Activated naive CD4-positive, alpha-beta T cell treated with Interleukin-2 at 50 U/mL for 16 hours (primary cell): ENCODE measurements at regions not wholly inside any gene's neighbourhood (a gene's known extent, or its start where the extent isn't known, plus 50 kb on each side); places are given as distances from the start of the nearest gene placed in this dataset.

Experiments
- DNase-seq: peaks from one replicate; pipeline ENCODE4 v3.0.0-alpha.2; 2020

DNA sequence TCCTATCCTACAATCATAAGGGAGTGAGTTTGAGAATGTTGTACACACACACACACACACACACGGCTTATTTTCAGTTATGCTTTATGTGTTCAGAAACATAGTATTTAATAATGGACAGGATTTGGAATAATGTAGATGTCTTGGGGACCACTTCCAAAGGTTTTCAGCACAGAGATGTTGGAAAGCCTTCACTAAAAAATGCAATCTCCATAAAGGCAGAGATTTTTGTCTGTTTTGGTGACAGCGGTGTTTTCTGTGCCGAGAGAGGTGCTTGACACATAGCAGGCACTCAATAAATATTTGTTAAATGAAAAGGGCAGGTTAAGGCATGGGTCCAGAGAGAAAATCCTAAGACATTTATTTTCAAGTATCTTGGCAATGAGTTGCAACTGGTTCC lies 428.2 kb upstream of the RGMA start:
- DNase-seq, result no peak

GRCh38 chr15:93515256-93516051 lies 426.4 kb upstream of the RGMA start:
- no peak for DNase-seq

DNA sequence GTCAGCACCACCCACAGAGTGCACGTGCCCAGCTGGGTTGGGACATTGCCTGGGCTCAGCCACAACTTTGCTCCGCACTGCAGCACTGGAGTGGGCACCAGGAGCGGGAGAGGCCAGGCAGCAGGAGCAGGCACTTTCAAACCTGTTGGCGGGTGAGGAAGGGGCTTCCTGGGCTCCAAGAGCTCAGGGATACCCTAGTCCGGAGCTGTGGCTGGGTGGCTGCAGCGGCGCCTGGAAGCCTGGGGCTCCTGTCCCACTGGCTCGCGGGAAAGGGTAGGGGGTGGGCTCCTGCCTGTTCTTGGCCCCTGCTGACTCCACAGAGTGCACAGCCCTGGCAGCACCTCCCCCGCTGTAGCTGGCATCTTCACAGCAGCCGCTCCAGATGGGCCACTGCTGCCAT lies 417.6 kb upstream of the RGMA start:
- DNase-seq, result no peak

- no peak for DNase-seq
Measured at GRCh38 chr15:93505506-93505905, 416.5 kb upstream of the RGMA start.

DNA sequence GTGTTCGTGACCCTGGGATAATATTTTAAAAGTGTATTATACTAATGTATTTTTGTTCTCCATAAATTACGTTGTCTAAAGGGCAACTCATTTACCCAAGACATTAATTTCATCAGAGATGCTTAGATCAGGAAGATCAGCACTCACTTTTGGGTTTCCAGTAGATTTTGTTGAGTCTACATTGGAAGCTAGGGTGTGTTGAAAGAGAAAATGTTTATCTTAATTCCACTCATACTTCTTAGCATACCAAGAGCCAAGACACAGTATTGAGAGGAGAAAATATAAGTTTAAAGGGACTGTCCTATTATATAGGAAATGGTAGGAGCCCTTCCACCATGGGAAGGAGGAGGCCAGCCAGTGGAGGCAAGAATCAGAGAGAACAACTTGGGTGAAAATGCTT lies 412.9 kb upstream of the RGMA start:
- no peak for DNase-seq

GRCh38 chr15:93500155-93500554 lies 411.1 kb upstream of the RGMA start:
- DNase-seq, result no peak

DNA sequence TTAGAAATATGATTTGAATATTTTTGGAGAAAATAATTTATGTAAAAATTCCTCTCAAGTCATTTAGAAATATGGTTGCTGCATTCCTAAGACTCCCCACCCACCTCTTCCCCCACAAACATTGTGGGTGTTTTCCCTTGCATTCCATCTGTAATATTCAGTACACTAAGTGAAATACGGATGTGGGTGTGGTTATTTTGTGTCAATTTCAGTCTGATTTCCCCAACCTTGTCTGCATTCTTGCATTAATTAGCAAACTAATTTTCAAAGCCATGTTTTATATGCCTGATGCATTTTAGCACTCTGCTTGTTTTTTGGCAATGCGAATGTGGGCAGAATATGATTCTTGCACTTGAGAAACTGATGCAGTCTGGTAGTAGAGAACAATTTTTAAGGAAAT lies 408.3 kb upstream of the RGMA start:
- no peak for DNase-seq

DNA sequence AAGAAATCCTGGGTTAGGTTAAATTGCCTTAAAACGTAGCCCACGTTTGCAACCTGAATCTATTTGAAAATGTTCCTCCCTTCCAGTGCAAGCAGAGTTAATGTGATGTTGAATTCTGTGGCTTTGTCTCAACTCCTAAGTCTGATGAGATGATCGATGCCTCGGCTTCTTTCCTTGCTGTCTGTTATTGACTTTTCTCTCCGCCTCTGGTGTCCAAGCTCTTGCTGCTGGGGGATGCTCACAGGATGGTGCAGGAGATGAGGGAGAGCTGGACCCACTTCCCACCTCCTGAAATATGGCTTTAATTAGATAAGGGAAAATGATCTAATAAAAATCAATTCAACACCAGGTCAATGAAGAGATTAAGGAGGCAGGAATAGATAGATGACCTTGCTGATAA lies 407.9 kb upstream of the RGMA start:
- DNase-seq, result no peak

DNA sequence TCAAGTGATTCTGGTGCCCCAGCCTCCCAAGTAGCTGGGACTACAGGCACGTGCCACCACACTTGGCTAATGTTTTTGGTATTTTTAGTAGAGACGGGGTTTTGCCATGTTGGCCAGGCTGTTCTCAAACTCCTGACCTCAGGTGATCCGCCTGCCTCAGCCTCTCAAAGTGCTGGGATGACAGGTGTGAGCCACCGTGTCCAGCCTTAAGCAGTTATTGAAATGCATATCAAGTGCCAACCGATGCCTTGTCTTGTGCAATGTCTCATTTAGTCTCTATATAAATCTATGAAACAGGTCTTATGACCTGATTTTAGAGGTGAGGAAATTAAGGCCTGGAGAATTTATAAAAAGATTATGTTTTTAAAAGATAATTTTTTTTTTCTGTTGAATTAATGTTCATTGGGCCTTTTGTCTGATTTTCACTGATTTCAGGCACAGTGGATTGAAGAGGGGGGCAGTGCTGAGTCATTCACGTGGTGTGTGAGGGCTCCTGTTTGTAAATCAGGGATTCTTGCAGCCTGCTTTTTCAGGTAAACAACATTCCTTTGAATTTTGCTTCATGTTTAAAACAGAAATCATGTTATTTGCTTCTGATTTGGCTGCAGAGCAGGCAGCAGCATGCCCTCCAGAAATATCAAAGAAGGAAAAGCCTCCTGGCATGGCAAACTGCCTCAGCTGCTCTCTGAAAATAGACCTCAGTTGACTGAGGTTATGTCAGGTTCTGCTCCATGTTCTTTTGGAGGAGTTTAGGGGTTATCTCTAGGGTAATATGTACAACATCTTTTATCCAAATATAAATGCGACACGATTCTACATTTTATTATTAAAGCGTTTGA lies 407.0 kb upstream of the RGMA start:
- no peak for DNase-seq

DNA sequence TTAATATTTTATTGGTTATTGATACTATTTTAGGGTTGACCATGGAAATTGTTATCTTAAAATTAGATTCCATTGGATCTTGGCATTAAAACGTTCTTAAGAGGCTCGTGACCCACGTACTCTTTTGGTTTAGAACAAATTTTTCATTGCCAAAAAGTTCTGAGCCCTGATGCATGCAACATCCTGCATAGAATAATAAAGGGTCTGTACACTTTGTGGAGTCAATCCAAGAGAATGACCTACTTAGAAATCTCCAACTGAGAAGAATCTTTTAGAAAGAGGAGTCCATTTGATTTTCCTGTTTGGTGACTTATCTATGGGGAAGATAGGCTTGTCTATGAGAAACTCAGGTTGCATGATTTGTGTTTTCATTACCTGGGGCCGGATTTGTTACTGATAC lies 404.2 kb upstream of the RGMA start:
- no peak for DNase-seq

- DNase-seq, result no peak
Measured at GRCh38 chr15:93491291-93491690, 402.3 kb upstream of the RGMA start.

GRCh38 chr15:93488296-93488713 lies 399.3 kb upstream of the RGMA start:
- DNase-seq, result no peak

DNA sequence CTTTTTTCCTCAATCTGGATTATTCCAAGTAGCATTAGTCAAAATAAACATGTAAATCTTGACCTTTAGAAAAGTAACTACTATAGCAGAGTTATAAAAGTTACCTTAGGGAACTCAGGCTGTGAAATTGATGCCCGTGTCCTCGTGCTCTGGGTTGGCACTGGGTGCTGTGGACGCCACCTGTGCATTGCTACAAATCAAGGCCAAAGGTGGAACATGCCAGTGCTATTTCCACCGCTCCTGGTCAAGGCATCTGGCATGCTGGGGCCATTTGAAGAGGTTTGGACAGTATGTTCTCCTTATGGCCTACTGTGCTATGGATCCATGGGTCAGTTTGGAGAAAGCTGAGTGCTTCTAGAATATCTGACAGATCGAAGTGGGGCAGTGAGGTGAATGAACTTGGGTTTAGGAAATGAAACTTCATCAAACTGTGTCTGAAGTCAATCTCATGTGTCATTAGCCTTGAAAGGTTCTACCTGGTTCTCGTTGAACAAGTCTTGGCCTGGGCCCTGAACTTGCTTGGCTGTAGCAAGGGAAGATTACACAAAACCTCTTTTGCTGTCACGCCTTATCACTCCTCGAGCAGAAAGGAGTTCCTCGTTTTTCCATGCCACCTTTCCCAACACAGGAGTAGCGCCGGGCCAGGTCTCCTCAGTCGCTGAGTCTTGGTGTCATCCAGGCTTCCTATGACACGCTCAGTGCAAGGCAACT lies 397.6 kb upstream of the RGMA start:
- DNase-seq, result no peak

DNA sequence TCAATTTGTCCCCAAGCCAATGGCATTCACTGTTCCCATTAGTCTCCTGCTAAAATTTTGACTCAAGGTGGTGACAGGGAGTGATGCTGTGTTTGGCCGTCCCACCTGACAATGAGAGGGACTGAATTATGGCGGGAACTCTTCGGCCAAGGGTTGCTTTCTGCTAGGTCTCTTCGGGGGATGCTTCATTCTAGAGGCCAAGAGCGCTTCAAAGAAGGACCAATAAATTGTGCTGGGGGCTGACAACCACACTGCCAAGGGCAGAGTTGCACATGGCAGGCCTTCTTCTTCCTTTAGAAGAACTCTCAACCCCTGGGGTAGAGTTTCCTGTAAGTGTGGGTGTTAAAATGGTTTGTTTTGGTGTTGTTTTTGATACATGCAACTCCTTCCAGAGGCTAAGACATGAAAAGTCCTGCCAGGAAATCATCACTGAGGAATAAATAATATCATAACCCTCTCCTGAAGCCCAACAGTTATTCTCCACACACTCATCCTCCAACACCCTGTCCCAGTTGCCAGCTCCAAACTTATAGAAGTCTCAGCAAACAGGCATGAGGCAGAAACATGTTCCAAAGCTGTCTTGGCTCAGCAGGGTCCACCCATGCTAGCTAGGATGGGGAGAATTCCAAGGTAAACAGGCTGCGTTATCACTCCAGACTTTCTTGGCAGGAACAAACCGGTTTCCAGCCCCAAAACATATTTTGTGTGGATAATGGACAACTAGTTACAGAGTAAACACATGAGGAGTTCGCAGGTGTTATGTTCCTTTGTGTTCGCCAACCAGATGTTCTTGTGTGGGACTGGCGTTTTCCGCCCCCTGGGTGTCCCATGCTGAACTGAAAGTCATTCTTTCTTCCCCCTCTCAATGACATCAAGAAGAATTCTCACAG lies 396.7 kb upstream of the RGMA start:
- DNase-seq, result no peak

DNA sequence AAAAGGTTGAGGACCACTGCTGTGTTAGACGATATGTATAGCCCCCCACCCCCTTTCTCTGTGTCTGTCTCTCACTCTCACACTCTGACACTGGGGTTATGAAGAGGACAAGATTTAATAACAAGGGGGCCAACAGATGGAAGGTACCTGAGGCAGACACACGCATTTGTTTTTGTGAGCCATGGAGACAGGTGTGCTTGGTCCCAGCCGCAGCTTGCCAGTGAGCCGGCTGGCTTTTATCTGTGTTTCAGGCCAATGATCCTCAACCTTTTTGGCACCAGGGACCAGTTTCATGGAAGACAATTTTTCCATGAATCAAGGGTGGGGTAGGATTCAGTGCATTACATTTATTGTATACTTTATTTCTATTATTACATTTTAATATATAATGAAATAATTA lies 394.9 kb upstream of the RGMA start:
- DNase-seq, result no peak

DNA sequence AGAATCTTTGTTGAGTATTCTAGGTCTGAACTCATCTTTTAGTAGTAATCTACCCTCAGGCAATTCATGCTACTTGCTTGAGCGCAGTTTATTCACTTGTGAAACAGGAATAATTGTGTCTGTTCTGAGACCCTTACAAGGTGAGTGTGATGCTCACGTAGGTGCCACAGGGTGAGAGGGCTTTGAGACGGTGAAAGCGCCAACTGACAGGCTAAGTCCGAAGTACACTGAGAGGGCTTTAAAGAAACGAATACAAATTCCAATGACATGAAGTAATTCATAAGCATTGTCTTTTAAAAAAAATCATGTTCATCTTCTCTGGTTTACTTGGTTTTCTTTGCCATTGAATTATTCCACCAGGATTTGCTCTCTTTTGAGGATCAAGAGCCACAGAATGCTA lies 393.7 kb upstream of the RGMA start:
- DNase-seq, result no peak

DNA sequence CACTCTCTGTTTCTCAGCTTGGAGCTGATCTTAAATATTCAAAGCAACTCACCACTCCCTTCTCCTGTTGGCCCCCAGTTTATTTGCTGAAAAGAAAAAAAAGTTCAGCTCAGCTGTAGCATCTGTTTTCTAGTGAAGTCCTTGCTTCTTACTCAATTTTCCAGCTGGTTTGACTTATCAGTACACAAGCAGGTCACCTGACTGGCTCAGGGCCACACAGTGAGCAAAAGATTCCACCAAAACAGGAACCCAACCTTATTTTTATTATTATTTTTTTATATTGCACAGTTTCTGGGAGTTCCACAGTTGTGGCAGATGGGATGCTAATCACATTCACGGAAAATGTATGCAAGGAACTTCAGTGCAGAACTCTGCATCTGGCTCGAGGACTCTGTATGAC lies 390.7 kb upstream of the RGMA start:
- no peak for DNase-seq

- DNase-seq, result no peak
Measured at GRCh38 chr15:93478947-93479346, 389.9 kb upstream of the RGMA start.

DNA sequence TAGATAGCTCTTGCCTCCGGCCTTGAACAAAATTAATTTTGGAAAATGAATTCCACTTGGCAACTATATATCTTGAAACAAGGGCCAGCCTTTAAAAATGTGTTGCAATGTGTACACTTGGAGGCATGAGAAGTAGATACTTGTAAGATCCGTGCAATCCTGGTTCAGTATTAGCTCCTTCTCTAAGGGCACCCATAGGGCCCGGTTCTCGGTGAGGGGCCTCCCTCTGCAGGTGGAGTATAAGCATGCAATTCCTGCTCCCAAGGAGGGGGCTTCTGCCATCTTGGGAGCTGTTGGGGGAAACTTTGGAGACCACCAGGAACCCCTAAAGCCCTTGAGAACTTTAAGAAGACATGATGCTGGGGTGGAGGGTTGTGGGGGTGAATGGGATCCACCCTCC lies 388.7 kb upstream of the RGMA start:
- no peak for DNase-seq

DNA sequence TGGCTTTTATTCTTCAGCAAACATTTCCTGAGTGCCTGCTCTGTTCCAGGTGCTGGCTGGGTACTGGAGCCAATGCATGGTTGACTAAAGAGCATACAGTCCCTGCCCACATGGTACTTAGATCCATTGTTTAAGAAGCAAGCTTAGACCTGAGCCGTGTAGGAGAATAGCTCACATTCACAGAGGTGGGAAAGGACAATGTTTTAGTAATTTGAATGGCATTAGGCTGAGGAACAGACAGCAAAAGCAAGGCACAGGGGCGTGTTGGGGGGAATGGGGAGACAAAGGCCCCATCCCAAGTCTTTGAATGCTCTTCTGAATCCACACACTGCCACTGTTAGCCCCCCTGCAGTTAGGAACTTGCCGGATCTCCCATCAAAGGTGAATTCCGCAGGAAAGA lies 388.2 kb upstream of the RGMA start:
- DNase-seq, result no peak

- DNase-seq, result no peak
Measured at GRCh38 chr15:93476491-93477177, 387.6 kb upstream of the RGMA start.

- DNase-seq, result no peak
Measured at GRCh38 chr15:93474728-93475127, 385.7 kb upstream of the RGMA start.
